NCI-H2081 (cell line): ENCODE measurements at regions not wholly inside any gene's neighbourhood (a gene's known extent, or its start where the extent isn't known, plus 50 kb on each side); places are given as distances from the start of the nearest gene placed in this dataset.

Experiments
- DNase-seq, 2 experiments: peaks; one replicate each; lab custom pipeline; 2025; lab: John Stamatoyannopoulos, UW

DNA sequence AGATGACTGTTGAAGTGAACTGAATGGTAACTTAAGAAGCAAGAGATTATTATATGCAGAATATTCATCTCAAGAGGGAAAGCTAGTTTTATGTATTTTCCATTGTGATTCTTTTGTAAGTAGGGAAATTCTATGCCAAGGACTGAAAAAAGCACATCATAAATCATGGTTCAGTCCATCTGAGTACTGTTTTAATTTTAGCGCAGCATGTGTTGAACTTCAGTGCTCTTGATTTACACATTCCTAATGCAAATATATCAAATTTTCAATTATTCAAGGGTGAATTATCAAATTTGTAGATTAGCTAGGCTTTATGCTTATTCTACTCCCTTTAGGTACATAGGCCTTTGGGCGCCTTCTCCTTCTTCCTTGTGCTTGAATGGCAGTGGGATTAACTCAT, 50.3 kb upstream of the TCF12 start:
- no peak for DNase-seq

DNA sequence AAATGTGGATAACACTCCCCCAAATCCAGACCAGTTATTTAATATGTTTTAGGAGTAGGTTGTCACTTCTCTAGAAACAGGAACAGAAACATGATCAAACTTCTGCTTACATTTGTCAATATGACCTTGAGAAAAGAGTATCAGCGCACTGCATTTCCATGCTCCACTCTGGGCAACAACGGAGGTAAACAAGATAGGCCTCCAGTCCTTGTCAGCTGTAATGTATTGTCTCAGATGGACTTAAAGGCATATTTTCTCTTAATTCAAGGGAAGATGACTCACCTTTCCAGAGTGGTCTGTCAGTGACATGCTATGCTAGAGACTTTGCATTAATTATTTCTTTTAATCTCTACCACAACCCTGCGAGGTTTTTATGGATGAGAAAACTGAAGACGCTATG, 51.6 kb upstream of the TCF12 start:
- DNase-seq, result no peak

DNA sequence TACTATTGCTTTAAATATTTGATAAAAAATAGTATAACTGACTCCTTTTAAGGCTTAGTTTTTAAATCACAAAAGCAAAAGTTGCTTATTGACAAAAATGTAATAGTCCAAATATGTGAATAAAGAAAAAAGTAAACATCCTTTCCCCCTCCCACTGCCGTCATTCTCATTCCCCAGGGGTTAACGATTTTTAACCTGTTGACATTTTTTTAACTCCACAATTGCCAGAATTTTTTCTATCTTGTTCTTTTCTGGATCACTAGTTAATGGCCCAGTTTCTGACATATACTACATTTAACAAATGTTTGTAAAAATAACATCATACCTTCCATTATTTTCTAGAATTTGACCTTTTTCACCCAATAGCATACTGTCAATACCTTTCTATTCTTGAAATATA, 60.6 kb upstream of the TCF12 start:
- DNase-seq, result no peak

GRCh38 chr15:56856934-56857333, 61.5 kb upstream of the TCF12 start:
- DNase-seq, result no peak

- DNase-seq, result no peak
Observed at GRCh38 chr15:56844892-56845291, 73.6 kb upstream of the TCF12 start.

- no peak for DNase-seq
Observed at GRCh38 chr15:56844471-56844870, 74.0 kb upstream of the TCF12 start.

DNA sequence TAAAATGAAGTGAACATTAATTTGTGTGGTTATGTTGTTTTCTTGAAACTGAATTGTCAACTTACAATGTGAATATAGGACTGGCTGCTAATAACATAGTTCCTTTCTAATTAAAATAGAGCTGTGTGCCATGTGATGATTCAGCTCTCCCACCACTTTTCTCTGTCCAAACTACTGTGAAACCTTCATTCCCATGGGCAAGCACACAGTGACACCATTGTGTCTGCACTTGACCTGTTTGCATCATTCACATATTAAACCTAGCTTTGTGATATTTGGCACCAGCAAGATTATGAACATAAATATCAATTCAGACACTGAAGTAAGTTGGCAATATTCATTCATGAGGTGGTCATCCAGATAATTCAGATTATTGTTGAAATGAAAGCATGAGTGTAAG, 78.8 kb upstream of the TCF12 start:
- DNase-seq, result no peak

GRCh38 chr15:56839099-56839498, 79.3 kb upstream of the TCF12 start:
- DNase-seq, result no peak

DNA sequence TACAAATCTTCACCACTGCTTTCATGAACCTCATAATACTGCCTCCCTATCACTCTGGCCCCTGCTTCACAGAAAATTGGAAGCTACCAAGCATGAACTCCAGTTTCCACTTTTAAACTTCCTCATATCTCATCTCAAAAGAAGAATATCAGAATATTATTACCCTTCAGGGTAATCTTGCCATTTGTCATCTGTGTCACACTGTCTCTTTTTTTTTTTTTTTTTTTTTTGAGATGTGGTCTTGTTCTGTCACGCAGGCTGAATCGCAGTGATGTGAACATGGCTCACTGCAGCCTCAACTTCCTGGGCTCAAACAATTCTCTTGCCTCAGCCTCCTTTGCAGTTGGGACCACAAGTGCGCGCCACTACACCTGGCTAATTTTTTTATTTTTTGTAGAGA, 80.4 kb upstream of the TCF12 start:
- DNase-seq, result no peak

GRCh38 chr15:56837273-56837672, 81.2 kb upstream of the TCF12 start:
- no peak for DNase-seq

DNA sequence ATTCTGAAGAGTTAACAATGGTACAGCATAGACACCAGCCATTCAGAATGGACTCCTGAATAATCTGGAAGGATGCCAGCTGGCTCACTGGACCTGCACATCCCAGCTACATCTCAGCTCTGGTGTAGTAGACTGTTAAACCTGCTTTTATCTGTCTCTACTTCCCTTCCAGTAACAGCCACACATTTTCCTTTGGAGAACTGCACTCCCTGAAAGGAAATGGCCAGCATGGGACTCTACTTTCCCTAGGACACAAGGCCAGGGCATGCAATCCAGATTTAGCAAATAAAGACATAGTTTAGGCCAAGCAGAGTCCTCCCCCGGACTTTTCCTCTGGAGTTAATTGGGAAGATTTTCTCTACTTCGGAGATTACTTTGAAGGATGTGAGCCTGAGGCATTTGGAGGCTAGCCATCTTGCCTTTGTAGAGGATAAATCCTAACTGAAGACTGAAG, 82.7 kb upstream of the TCF12 start:
- no peak for DNase-seq

- DNase-seq, result no peak
Observed at GRCh38 chr15:56832125-56832524, 86.3 kb upstream of the TCF12 start.

- DNase-seq, result no peak
Observed at GRCh38 chr15:56831467-56832005, 86.9 kb upstream of the TCF12 start.

- no peak for DNase-seq
Observed at GRCh38 chr15:56824175-56824574, 90.9 kb upstream of the ZNF280D start.

DNA sequence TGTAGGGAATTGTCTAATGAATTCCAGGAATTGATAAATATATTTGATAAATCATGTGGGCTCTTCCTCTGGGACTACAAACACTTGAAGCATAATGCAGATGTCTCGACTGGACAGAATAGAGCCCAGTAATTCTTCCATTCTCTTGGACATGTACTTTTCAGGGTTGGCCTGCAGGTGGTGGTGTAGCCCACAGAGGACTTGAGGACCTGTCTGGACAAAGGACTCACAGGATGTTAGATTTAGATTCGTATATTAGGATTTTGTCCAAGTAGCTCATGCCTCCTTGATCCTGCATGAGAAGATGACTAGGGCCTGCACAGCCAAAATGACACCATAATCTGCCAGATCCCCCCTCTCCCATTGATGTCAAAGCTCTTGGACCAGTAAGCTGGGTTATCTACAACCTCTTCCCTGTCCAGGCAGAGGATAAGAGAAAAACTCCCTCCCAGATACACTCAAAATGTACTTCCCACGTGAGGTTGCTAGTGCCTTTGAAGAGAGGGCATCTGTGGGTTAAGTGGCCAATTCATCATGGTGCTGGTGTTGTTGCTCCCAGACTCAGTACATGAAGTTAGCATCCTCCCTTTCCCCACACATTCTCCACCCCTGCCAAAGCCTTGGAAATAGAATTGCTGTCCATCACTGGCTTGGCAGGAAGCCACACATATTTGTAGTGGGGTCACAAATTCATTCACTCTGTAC, 88.6 kb upstream of the ZNF280D start:
- DNase-seq, result peak; percentile 42 to 54

DNA sequence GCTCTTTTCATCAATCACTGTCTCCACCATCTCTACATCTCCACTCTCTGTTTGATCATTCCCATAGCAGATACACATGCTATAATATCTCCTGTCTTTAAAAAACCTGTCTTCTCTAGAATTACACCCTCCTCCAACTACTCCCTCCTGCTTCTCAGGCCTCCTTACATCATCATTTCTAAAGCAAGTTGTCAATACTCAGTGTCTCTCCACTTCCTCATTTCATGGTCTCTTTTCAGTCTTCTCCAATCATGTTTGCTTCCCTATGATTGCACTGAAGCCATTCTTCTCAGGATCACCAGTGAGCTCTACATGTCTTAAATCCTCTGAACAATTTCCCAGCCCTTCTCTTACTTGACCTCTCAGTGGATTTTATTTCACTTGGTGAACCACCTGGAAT, 87.0 kb upstream of the ZNF280D start:
- no peak for DNase-seq

- DNase-seq, result no peak
Observed at GRCh38 chr15:56817321-56818080, 84.2 kb upstream of the ZNF280D start.

GRCh38 chr15:56816781-56817180, 83.5 kb upstream of the ZNF280D start:
- DNase-seq, result no peak

GRCh38 chr15:56815247-56815646, 81.9 kb upstream of the ZNF280D start:
- no peak for DNase-seq

- no peak for DNase-seq
Observed at GRCh38 chr15:56814429-56814828, 81.1 kb upstream of the ZNF280D start.

DNA sequence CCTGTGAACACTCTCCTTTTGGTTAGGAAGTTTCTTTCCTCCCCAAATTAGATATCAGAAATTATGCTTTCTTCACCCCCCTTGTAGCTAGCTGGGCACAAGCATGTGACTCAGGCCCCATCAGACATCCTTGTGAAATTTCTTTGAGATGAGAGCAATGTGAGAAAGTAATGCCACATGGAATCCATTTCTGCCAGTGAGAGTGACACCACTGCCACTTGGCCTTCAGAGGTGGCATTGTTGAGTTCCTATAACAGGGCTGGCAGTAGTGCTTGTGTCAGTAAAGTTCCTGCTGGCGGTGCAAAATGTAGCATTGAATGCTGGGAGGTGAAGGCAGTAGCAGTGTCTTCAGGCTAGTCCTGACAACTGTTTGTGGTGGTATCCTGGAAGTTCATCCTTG, 80.7 kb upstream of the ZNF280D start:
- no peak for DNase-seq

DNA sequence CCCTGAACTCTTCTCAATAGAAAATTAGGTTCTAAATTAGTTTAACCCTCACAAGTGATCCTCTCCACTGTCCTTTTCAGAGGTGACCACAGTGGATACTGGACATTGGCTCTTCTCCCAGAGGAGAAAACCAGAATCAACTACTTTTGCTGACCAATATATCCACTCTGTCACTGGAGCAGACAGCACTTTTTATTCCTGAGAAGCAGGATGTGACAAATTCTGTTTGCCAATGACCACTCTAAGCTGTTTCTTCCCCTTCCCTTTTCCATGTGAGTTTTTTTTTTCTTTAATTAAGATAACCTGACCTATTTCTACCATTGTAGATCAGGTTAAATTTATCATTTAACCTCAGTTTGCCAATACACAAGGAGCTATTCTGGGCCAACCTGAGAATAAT, 79.7 kb upstream of the ZNF280D start:
- no peak for DNase-seq

- DNase-seq, result no peak
Observed at GRCh38 chr15:56812221-56812620, 78.9 kb upstream of the ZNF280D start.
